NCI-H345 treated with DMSO at 0.1 percent for 48 hours (cell line): ENCODE measurements at regions not wholly inside any gene's neighbourhood (a gene's known extent, or its start where the extent isn't known, plus 50 kb on each side); places are given as distances from the start of the nearest gene placed in this dataset.

Source experiments
- DNase-seq: peaks from one replicate; lab custom pipeline; 2025; ENCODE audit not compliant: unreplicated experiment; lab: John Stamatoyannopoulos, UW

DNA sequence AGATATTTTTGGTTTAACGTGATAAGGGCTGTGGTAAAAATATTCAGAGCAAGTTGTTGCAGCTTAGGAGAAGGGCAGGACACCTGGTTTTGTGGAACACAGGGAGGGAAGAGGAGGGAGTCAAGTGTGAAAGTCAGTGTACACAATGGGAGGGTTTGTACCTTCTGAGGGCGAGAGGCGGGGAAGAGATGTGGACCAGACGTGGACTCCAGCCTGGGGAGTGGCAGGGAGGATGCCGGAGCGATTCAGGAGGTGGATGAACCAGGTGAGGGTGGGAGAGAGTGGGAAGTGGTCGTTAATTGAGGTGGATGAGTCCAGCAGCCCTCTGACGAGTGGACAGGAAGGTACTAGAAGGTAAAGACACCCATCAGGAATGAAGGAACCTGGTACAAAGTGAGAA lies 52.2 kb upstream of the IRF2BP2 start:
- DNase-seq, result no peak

DNA sequence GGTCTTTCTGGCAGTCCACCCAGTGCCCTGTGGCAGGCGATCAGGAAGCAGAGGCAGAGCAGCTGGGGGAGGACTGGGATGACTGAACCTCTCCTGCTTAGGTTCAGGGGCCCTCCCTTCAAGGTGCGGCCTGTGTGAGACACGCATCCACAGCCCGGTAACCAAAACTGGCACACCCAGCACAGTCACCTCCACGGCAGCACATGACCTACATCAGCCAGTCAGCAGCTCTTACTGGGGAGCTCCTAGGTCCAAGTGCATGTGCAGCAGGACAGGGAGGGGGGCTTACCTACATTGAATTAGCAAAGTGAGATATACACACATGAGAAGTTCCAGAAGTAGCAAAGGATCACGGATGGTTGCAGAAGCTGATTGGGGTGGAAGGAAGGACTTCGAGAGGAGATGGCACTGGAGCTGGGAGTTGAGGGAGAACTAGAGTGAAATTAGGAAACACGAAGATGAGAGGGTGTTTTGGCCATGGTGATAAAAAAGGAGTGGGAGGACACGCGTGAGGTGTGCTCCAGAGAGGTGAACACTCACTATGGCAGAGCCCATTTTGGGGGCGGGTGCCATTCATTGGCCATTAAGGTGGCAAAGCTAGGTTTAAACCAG lies 51.4 kb upstream of the IRF2BP2 start:
- DNase-seq, result no peak

DNA sequence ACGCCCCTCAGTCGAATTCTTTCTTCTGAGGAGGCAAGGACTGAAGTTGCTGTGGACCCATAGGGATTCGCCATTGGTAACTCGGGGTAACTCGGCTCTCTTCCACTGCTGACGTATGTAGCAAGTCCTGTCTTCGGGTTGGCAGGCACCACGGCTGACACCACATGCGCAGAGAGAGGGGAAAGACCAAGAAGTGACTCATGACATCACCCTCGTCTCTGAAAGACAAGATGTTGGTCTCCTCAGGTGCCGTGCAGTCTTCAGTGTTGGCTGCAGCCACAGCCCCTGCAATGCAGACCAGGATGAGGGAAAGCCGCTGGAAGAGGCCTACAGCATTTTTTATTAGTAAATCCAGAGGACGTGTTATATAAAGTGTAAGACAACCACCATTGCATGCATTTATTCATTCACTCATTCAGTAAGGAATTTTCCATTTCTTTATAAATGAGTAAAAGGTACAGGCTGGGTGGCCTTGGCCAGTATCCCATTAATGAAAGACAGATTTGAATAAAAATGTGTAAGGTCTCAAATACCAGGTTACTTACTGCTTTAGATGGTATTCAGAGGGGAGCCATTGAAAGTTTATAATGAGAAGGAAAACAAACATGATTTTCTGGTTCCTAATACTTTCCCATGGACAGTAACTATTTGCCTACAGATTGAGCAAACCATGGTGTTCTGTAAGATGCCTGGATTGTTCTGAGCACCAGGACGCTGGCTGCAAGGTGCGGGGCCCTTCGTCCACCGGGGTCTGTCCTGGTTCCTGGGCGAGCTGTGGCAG lies 50.7 kb upstream of the IRF2BP2 start:
- no peak for DNase-seq
